Left lobe of liver (tissue), 2 donors: ENCODE measurements at regions not wholly inside any gene's neighbourhood (a gene's known extent, or its start where the extent isn't known, plus 50 kb on each side); places are given as distances from the start of the nearest gene placed in this dataset.
A peak's percentile ranks its signal among the peaks of the same experiment; 100 is the strongest.
"Not testable (repeated sequence)": the region's sequence is repeated elsewhere in the genome, so short reads cannot be mapped to it uniquely, and the experiment has no call there.

Experiments
- ATAC-seq: fragments of 200-7000 bp; cut with Tn5 transposase; one replicate; pipeline ENCODE4 v1.9.1; 2020; ENCODE audit warnings: mild to moderate bottlenecking, moderate library complexity
- DNase-seq: peaks from one replicate; pipeline ENCODE4 v3.0.0-alpha.2; 2020; ENCODE audit warnings: low spot score
- donor health status: DM: no; HTN: no; CAD: no; lungs with moderate emphysema.
- donor health status: DM: no; HTN: yes; CAD: no.

GRCh38 chr11:71383461-71383860 lies 64.7 kb downstream of the DHCR7 start:
- DNase-seq (no peak), ATAC-seq (no peak)

DNA sequence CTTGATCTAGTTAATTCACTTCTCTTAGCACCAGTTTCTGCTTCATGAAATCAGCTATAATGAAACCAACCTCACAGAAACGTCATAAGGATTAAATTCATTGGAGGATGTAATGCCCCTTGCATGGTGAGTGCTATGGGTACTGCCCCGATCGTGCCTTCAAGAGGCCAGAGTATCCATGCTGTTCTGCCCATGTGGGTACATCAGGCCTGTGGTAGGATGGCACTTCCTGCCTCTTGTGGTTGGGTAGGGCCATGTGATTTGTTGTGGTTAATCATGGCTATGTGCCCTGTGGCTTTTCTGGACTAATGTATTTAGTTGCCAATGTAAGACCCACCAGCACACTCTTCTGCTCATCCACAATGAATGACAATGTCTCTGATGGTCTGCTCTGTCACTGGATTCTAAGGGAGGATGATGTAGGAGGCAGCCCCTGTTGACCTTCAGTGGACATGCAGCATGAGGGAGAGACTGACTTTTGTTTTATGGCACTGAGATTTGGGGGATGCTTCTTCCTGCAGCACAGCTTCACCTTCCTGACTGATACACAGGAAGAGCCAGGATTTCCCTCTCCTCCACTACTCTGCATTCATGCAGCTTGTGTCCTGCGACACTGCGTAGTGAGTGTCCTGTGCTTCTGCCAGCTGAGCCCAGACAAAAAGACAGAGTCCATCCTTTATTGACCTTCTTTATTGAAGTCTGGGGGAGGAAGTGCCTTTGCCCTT lies 66.2 kb downstream of the DHCR7 start:
- ATAC-seq = no peak
- no peak for DNase-seq

- ATAC-seq (no peak), DNase-seq (no peak)
Measured at GRCh38 chr11:71379701-71380100, 68.5 kb downstream of the DHCR7 start.

DNA sequence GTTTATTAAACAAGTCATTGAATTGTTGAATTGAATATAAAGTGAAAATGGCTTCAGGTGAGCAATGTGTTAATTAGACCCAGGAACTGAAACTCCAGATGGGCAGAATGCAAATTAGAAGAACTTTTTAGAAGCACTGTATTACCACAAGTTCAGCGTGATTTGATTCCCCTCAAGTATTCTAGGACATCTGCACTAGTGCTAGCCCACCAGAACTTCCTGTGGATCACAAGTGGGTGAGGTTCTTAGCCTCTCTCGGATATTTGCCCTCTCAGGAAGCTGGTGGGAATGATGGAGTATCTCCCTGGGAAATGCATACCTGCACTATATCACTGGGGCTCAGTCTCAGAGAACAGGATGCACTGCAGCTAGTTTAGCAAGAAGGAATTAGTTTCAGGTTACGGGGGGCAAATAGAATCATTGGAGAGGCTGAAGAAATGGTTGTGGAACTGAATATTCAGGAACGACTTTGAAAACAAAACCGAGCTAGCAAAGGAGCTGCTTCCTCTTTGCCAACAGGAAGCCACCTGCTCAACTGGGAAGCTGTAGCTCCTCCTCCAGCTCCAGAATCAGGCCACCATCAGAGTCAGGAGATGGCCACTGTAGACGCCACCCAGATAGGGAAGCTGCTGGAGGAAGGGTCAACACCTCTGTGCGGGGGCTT lies 74.3 kb downstream of the DHCR7 start:
- ATAC-seq (no peak), DNase-seq (no peak)

DNA sequence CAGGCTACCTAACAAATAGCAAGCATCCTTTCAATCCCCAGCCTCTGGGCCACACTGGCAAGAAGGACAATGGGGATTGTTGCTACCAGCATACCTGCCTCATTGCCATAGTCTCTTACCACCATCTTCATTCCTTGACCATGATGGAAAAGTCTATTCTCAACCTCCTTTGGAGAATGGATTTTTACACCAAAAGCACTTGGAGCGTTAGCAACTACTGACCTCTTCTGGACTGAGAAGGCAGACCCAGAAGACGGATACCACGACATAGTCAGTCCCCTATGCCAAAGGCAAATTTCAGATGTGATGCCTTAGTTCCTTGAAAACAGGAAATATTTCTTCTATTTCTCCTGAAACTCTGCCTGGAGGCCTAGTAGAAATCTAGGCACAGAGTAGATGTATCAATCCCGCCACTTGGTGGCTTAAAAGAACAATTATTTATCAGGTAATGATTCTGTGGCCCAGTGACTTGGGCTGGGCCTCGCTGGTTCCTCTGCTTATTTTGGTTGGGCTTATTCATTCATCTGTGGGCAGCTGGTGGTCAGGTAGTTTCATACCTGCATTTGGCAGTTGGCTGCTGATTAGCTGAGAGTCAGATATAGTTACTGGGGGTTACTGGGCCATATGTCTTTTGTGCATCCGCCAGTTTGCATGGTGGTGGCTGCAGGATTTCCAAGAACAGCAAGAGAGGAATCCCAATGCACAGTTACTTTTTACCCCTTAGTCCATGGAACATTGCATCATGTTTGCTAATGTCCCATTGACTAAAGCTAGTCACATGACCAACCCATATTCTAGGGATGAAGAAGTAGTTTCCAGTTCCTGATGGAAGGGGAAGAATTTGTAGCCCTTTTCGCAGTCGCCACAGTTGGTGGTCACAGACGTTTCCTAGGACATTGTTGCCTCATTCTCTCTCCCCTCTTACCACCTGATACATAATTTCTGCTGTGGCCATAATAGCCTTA lies 75.2 kb downstream of the DHCR7 start:
- no peak for DNase-seq
- peak; percentile 72 for ATAC-seq

GRCh38 chr11:71371674-71372069 lies 76.5 kb downstream of the DHCR7 start:
- DNase-seq (no peak), ATAC-seq (no peak)

GRCh38 chr11:71370895-71371673 lies 77.1 kb downstream of the DHCR7 start:
- ATAC-seq = no peak
- DNase-seq = no peak

DNA sequence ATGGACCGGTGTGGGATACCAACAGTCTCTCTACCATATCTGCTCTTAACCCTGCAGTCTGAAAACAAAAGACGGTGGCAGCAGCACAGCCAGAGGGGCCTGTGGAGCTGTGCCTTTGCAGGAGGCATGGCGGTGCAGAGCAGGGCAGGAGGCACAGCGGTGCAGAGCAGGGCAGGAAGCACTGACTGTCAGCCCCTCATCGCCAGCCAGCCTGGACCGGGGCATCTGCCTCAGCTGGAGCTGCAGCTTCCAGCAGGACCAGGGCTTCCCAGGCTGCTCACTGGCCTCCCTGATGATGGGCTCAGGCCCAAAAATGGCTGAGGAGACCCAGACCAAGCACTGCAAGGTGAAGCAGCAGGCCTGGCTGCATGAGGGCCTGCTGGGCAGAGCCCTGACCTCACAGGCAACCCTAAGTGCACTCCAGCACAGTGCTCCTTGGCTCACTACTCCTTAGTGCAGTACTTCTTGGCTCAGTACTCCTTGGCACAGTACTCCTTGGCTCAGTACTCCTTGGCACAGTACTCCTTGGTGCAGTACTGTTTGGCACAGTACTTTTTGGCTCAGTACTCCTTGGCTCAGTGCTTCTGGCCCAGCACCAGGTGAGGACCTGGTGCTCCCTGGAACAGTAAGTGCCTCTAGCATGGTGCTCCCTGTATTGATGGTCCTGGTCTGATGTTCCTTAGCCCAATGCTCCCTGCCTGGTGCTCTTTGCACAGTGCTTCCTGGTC lies 78.0 kb downstream of the DHCR7 start:
- DNase-seq (no peak), ATAC-seq (no peak)

DNA sequence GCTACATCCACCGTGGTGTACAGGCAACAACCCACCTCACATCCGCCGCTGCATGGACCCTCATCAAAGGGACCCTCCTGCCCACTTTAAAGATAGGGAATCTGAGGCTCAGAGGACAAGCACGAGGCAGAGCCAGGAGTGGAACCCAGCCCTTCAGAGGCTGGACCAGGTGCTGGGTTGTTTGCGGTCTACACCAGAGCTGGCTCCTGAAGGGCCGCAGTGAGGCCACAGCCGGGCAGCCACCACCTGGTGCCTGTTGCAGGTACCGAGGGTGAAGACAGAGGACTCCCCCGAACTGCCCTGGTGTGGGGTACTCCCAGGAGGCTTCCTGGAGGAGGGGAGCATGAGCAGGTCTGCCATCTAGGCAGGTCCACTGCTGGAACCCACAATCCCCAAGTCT lies 78.8 kb downstream of the DHCR7 start:
- DNase-seq (no peak), ATAC-seq (no peak)

DNA sequence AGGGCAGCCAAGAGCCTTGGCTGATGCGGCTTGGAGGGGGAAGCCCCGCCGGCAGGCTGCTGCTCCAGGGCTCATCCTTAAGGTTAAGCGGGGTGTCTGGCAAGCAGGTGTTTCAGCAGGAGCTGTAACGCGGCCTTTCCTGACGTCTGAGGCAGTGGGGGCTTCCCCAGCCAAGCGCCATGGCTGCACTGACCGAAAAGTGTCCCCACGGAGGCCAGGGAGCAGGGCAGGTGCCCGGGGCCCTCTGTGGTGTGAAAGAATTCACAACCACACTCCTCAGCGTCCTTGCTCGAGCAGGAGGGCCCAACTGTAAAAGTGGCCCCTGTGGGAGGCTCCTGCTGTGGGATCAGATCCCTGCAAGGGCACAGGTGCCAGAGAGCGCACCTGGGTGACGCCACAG lies 79.2 kb downstream of the DHCR7 start:
- DNase-seq (no peak), ATAC-seq (no peak)

- ATAC-seq (no peak), DNase-seq (no peak)
Measured at GRCh38 chr11:71367756-71368155, 80.4 kb downstream of the DHCR7 start.

DNA sequence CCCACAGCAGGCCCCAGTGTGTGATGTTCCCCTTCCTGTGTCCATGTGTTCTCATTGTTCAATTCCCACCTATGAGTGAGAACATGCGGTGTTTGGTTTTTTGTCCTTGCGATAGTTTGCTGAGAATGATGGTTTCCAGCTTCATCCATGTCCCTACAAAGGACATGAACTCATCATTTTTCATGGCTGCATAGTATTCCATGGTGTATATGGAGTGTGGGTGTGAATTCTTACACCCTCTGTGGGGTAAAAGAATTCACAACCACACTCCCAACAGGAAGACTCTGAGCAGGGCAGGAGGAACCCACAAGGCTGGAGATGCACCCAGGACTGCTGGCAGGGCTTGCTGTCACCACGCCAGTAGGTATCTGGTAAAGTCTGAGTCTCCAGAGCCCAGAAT lies 80.9 kb downstream of the DHCR7 start:
- not testable (repeated sequence) for ATAC-seq, DNase-seq

- no peak for DNase-seq
- no peak for ATAC-seq
Measured at GRCh38 chr11:71366076-71366475, 82.1 kb downstream of the DHCR7 start.

- no peak for DNase-seq
- ATAC-seq = no peak
Measured at GRCh38 chr11:71365626-71366025, 82.6 kb downstream of the DHCR7 start.

DNA sequence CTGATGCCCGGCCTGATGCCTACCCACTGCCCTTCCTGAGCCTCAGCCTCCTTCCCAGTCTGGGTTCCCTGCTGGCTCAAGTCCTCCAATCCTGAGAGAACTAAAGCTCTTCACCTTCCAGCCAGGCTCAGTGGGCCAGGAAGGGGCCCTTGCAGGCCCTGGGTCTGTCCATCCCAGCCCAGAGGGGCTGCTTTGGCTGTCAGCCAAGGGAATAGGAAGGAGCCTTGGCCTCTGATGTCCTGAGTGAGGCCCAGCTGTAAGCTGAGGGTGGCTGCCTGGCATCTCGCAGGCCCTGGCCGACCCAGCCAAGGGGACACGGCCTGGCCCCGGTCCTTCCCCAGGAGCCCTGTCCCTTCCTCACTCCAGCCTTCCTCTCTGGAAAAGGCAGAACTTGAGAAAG lies 83.4 kb downstream of the DHCR7 start:
- DNase-seq (no peak), ATAC-seq (no peak)

DNA sequence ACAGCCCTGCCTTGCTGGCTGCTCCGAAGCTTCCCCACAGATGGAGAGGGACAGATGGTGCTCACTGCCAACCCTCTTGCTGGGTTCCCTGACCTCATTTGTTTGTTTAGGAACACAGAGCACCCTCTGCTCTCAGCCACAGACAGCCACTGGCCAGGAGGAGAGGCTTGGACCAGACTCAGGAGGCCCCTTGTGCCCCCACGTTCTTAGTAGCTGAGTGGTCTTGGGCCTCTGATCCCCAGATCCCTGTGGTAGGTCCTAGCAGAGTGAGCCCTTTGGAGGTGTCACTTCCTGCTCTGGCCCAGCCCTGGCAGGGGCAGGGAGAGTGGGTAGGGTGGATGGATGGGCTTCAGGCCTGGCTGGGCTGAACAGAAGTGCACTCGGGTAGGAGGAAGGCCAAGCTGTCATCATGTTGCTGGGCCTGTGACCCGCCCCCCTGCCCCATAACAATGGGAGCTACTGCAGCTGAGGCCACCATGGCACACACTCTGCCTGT lies 84.0 kb downstream of the DHCR7 start:
- DNase-seq (peak; percentile 50), ATAC-seq (peak; percentile 97)

- no peak for DNase-seq
- no peak for ATAC-seq
Measured at GRCh38 chr11:71363721-71364120, 84.5 kb downstream of the DHCR7 start.

DNA sequence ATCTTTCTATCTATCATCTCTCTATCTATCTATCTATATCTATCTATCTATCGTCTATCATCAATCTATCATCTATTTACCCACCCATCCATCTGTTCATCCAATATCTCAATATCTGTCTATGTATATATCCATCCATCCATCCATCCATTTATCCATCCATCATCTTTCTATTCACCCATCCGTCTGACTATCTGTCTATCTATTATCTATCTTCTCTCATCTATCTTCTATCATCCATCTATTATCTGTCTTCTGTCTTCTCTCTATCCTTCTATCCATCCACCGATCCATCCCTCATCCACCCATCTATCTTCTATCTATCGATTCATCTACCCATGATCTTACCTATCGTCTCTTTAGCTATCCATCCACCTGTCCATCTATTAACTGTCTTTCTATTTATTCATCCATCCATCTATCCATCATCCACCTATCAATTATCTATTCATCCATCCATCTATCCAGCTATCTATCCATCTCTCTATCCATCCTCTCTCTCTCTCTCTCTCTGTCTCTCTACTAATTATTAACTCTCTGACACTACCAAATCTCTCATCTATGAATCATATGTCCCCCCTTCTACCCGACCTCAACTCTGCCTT lies 89.1 kb downstream of the DHCR7 start:
- DNase-seq = no peak
- ATAC-seq = no peak

GRCh38 chr11:71358122-71358728 lies 90.0 kb downstream of the DHCR7 start:
- ATAC-seq = no peak
- no peak for DNase-seq
